Stimulated activated CD4-positive, alpha-beta T cell treated with anti-CD3 and anti-CD28 coated beads, Interleukin-2, amount 100 ng/mL, for 24 hours (primary cell): ENCODE measurements at regions not wholly inside any gene's neighbourhood (a gene's known extent, or its start where the extent isn't known, plus 50 kb on each side); places are given as distances from the start of the nearest gene placed in this dataset.

ENCODE experiments used
- DNase-seq, 2 donors: peaks; one replicate each; pipeline ENCODE4 v3.0.0-alpha.2; 2020

DNA sequence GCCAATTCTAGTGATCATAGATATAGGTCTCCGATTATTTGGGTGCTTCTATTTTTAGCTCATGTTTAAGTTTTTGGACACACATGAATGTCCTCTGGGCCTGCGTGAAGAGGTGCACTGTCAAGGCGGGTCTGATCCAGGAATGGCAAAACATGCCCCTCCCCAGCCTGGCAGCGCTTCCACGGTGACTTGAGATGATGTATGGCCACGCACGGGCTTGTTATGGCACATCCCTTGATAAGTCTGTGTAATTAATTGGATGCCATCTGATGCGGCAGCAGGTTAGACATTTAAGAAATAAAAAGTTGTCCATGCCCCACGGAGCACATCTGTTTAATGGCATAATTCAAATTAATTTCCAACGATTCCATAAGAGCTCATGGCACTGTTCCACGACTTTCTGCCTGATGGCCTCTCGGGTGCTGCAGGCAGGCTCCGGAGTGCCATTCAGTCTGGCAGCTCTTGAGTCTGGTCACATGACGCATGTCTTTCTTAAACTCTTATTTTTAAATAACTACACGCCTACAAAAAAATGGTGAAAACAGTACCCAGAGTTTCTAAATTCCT, 151.4 kb downstream of the ACKR3 start:
- no peak for DNase-seq

DNA sequence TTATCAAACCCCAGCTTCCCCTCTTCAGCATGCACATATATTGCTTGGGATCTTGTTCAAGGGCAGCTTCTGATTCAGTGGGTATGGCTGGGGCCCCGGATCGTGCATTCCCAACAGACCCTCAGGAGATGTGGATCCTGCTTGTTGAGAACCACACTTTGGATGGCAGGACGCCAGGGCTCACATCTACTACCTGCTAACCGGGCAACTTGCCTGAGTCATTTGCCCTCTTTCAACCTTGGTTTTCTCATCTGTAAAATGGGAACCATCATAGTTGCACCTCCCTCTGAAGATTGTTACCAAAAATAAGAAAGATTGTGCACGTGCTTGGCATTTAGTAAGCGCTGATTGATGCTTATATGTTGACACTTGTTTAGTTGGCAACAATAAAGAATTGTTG, 154.6 kb downstream of the ACKR3 start:
- DNase-seq, result no peak

DNA sequence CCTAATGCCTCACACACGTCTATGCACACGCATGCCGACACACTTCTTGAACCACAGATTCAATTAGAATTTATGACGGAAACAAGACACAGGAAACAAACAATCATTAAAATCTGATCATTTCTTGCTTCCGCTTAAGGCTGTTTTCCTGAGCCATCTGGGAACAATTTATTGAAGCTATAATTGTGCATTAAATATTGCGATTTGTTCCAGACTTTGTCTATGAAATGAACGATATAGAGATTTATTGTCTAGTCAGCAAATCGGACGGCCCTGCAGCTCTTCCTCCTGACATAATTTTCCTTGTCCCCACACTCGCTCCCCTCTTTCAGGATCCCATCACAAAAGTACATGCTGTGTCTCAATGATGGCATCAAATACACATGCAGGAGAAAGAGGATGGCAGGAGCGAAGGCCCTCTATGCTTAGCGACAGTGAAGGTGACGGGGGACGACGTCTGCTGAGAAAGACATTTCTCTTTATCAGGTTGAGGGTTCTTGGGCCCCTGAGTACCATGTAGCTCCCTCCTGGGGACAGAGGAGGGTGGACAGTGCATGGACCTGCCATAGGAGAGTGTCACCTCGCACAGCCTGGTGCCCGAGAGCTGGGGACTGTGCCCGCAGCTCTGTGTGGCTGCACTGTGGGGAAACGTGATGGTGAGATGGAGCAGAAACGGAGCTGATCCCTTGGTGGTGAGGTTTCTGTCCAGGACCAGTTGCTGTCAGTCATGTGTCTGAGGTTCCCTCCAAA, 157.3 kb downstream of the ACKR3 start:
- no peak for DNase-seq

DNA sequence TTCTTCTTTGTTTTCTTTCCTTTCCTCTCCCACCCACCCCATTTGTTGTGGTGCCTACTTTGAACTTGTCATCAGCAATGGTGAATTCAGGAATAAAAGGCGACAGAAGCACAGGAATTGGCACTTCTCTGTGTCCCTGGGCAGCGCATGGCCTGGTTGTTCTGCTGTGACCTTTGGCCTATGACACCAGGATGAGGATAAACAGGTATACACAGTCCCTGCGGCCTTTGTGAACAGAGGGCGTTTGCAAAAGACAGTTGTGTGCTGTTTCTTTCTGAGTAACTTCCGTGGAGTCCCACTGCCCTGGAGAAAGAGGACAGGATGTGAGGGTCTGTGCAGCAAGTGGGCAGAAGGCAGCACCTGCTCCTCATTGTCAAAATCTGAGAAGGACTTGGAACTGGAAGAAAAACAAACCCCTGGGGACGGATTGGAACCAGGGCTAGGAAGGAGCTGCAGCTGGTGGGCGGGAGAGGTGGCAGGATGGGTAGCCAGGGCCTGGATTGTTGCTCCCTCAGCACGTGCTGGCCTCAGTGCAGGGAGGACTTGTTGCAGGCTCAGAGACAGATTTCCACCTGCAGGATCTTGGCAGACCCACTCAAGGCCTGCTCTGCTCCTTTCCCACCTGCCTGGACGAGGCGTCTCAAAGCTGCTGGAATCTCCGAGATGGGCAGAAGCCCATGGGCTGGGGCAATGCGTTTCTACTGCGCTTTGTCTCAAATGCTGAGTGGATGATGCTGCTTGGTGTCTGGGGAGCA, 159.5 kb downstream of the ACKR3 start:
- DNase-seq, result no peak

DNA sequence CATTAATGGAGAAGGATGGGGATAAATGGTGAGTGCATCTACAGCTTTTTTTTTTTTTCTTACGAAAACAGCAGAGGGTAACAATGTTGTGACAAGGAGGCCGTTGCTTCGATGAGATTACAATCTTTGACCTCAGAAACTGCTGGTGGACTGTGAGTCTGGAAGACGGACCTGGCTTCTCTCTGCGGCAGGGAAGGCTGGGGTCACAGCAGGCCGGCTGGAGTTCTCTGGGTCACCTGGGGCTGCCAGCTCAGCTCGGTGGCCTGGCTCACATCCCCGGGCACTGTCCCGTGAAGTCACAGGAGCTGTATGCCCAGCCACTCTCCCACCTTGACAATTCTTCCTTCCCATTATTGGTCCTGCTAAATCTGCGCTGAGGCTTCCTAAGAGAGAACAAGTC, 160.8 kb downstream of the ACKR3 start:
- no peak for DNase-seq

DNA sequence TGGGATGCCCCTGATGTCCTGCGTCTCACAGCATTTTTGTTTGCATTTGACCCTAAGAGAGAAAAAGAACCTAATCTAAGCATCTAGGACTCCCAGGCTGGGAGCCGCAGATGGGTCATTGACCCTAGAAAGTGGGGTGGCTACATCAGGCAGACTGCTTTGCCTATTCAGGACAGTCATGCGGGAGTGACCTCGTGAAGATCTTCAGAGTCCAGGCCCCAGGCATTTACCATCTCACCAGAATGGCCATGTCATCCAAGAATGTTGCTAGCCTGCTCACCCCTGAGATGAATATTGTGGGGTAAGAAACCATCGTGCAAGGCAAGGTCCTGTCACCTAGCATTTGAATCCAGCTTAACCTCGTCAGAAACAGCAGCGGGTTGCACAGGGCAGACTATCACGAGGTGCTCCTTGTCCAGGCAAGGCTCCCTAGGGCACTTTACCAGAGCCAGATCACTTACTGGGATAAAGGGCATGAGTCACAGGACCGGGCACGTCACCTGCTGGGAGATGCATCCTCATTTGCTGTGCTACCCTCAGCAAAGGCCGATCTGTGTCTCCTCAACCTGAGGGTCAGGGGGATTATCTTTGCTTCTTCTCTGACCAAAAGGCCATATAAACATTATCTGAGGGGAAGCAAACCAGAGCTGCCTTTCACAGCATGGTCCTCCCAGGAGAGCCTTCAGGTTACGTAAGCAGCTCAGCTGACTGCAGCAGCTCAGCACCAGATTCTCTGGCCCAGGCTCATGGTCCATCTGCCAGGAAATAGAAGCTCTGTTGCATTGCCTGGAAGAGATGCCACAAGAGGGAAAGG, 162.3 kb downstream of the ACKR3 start:
- DNase-seq, result no peak

DNA sequence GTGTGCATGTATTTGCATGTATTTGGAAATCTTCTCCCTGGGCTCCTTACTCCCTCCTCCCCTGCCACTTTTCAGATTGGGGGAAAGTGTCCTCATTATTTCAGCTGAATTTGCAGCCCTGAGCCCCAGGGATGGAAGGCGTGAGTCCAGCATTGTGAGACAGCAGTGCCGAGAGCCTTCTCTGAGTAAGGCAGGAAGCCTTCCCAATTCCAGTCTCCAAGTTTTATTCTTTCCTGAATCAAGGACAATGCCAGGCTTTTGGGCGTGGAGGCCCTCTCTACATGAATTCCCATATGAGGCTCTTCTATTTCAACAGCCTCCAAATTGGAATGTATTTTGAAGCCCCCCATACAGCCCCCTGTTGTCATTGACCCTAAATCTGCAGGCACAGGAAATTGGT, 163.5 kb downstream of the ACKR3 start:
- no peak for DNase-seq

DNA sequence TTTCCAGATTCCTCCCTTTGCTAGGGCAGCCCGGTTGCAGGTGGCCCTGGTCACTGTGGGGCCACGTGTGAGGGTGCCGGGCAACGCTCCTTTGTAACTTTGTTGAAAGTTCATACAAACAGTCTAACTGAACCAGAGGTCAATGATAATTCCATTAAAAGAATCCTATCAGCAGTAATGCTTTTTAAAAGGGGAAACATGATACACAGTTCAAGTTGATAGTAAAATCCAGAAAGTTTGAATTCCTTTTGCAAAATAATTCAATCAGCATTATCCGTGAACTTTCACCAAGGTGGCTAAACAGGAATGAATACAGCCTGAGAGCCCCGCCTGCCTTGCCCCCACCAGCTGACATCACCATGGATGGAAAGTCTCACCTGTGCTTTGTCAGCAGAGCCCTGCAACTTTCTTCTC, 166.2 kb downstream of the ACKR3 start:
- no peak for DNase-seq

DNA sequence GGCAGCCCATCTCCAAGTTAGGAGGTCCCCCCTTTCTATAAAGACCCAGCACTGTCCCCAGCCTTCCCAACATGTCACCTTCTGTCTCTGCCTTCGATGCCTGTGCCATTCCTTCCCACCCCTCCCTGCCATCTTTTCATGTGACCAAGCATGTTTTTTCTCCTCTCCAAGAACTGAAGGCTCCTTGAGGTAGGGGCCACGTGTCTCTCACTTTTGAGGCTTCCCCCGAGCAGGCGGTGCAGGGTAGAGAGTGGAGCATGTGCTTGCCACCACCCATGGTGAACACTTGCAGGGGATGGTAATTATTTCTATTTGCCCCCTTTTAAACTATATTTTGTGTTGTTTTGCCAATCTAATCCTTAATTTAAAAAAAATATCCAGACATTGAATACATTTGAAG, 168.4 kb downstream of the ACKR3 start:
- DNase-seq, result no peak

DNA sequence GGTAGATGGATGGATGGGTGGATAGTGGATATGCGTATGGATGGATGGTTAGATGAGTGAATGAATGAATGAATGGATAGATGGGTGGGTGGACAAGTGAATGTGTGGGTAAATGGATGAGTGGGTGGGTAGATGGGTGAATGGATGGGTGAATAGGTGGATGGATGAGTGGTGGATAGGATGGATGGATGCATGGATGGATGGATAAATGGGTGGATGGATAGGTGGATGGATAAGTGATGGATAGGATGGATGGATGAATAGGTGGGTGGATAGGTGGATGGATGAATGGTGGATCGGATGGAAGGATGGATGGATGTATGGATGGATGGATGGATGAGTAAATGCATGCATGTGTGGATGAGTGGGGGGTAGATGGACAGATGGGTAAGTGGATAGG, 169.3 kb downstream of the ACKR3 start:
- no peak for DNase-seq

DNA sequence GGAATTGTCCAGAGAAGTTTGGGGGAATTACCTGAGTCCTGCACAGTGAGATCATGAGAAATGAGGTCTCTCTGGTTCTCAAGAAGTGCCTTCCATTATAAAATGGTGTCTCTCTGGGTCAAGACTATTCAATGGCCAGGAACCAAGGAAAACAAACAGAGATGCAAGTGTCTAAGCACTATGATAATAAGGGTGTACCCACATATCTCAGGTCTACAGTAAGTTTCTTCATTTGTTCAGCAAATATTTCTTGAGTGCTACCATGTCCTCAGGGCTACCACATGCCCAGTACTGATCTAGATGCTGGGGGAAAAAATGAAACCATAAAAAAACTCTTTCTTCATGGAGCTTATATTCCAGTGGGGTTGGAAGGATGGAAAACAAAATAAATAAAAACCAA, 170.0 kb downstream of the ACKR3 start:
- no peak for DNase-seq

DNA sequence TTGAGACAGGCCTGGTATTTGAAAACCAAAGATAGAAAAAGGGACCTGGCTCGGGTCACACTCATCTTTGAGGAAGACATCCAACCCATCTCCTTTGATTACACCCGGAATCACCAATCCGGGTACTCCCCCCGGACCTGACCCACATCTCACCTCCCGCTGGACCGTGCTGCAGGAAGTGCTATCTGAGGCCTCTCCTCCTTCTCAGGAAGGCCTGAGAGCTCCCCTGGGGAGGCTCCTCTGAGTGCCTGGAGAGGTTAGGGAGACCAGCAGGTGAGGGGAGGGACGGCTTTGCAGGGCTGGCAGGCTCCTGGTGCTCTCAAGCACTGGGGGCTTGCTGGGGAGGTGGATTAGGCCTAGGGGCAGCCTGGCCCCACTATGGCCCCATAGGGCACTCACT, 170.9 kb downstream of the ACKR3 start:
- DNase-seq, result no peak

DNA sequence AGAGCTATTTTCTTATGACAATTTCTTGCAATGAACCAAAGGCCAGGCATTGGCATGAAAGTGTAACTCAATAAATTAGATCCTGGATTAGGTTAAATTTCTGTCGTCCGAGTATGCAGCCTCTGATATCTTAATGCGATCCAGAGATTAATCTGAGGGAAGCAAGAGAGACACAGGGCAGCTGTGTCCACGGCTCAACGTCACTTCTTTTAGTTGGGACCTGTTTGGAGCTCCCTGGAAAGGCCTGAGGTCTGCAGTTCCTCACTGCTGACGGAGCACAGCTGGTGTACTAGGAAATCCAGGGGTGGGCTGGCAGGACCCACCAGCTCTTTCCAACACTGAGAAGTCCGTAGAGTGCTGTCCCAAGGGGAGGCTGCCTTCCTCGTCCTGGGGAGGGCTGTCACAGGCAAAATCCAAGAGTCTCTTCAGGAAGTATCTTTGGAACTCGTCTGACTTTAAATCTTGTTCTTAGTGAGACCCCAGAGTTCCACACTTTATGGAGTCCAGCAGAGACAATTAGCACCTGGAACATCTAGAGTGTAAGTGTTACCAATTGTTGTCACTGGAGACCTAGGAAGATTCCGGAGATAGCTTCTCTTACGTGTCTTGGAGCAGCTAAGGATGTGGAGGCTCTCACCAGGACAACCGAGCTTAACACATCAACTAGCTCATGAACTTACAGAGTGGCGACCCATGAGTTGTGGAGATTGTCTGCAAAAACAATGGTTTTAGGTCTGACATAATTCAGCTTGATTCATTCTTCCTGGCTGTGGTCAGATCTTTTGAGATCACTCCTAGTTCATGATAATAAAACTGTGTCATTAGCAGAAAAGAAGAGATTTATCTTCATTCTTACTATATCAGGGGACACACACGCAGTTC, 173.7 kb downstream of the ACKR3 start:
- no peak for DNase-seq

DNA sequence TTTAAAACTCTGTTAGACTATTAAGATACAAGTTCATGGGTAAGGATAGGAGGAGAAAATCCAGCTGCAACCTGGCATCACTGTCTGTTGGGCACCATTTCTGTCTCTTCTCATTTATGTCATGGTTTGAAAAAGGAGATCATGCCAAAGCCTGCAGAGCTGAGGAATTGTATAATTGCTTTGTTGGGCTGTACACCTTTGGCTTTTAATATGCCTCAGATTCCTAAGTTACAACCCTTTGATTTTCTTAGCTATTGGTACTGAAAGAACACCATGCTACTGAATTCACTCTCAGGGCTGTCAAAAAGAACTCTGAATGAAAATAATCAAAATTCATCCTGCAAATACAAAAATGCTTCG, 174.3 kb downstream of the ACKR3 start:
- no peak for DNase-seq

DNA sequence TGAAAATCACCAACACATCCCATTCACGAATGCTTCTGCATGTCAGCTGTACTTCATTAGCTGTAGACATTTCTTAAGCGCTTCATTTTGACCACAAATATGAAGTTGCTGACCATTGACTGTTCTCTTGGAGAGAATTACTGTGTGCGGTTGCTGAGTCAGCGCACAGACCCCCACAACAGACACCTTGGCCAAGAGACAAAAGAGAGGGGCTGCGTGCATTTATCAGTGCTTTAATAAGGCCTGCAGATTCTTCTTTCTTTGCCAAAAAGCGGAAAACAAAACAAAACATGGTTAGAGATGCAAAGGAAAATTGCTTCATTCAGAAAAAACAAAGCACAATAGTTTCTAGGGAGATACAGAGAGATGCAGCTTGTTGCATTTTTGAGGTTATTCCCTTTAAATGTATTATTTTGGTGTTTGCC, 174.7 kb downstream of the ACKR3 start:
- no peak for DNase-seq

DNA sequence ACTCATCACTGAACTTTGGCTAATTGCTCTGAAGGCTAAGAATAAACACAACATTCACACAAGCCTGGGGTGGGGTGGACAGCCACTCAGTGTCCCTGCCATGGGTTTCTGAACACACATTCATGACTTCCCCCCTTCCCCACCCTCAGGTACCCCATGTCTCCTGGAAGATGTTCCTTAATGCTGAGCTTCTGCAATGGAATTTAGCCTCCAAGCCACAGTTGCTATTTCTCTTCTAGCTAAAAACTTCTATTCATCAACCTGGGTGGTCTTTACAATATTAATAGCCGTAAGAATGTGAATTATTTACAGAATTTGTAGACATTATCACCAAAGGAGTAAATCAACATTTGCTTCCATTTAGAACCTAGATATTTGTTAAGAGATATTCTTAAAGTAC, 175.1 kb downstream of the ACKR3 start:
- no peak for DNase-seq

DNA sequence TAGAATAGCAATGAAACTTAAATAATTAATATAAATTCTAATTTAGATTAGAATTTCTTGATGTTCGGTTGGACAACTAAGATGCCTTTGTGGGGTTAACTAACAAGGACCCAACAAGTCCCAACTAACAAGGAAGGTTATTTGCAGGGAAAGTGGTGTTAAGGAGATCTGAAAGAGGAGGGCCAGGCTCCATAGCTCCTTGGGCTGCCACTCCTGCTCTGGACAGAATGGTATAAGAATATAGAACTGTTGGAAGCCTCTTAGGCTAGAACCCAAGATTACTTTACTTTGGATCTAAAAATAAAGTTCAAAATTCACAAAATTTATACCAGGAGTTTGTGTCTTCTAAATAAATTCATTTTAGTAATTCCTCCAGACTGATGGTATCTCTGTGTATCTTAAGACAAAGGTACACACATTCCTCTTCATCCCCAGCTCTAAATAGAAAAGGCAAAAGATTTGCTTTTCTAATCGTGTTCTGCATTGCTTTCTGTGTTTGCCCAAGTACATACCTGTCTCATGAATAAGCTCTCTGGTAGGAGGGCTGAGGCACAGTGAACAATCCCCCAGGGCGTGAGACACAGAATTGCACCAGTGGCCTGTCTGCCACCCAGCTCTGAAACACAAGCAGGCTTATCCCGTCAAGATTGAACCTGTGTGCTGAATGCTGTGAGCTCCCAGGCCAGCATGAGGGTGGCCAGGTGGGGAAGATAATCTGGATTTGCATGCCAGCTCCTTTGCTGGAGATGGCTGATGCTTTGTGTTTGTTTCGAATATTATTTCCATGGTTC, 176.0 kb downstream of the ACKR3 start:
- DNase-seq, result no peak

DNA sequence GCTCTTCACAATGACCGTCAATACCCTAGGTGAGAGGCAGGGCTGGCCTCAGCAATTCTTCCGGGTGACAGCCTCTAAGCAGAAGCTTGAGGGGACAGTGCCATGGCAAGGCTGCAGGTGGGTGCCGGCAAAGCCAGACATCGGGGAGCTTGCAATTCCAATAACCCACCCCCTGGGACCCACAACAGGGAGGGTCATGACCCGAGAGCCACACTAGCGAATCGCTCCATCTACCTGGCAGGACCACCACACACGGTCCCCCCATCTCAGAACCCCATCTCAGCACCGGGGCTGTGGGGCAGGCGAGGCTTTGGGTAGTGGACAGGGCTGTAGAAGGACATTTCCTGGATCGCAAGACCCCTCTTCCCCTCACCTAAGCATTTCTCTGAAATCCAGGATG, 177.2 kb downstream of the ACKR3 start:
- no peak for DNase-seq

DNA sequence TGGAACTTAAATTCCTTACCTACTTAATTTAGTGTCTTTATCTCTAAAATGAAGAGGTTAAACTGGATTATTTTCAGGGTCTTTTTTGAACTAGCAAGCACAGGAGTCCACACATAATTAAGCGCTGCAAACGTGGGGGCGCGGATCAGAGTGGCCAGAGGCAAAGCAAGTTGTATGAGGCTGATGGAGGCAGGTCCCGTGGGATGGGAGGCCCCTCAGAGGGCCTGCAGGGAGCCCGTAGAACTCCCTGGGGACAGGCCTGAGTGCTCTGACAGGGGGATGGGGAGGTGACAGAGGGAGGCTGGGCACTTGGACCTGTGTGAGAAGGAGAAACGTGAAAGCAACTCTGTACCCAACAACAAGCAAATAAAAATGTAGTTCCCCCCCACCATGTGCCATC, 177.8 kb downstream of the ACKR3 start:
- no peak for DNase-seq

DNA sequence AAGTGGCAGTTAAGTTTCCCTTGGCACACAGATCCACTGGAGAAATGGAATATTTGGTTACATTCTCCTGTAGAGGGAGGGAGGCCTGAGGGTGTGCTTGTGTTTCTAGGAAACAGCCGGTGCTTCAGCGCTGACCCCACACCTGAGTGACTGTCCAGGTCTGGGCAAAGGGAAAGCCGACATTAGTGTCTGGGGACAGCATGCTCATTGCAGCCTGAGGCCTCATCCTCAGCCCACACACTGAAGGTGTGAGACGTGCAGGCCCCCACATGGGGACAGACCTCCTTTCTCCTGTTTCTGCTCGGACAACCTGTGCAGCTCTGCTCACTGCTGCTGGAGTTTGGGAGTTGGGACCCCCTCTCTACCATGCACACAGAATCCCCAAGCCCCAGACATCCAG, 178.3 kb downstream of the ACKR3 start:
- DNase-seq, result no peak

DNA sequence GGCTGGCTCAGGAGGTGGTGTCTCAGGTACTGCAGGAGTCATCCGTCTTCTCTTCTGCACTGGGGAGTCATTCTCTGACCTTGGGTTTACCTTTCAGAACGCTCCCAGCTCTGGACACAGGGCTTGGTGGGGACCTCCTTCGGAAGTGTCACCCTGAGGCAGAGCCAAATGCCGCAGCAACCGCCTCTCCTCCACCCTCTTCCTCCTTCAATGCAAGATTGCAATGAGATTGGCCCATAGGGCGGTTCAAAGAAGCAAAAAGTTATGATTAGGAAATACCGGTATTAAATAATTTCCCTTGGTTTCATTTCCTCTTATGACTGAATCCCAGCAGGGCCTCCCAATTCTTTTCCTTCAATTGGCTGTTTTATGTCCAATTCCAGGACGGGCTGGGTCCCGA, 178.8 kb downstream of the ACKR3 start:
- no peak for DNase-seq

DNA sequence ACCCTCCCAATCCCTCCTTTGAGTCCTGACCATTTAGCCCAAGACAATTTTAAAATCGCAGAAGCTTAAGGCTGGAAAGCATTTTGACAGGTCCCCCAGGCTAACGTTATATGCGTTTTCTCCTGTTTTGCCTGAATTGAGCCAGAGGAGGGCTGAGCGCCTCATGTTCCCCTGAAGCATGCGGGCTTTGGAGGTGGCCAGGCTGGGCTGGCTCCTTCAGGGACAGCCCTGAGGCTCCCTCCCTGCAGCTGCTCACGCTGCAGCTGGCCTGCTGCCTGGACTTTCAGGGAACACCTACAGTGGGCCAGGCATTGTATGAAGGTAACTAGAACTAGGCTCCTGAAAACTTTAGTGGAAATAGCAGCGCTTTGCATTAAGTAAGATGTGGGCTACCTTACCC, 179.2 kb downstream of the ACKR3 start:
- no peak for DNase-seq
